ENCODE measurements at regions not wholly inside any gene's neighbourhood (a gene's known extent, or its start where the extent isn't known, plus 50 kb on each side); places are given as distances from the start of the nearest gene placed in this dataset.

DNA sequence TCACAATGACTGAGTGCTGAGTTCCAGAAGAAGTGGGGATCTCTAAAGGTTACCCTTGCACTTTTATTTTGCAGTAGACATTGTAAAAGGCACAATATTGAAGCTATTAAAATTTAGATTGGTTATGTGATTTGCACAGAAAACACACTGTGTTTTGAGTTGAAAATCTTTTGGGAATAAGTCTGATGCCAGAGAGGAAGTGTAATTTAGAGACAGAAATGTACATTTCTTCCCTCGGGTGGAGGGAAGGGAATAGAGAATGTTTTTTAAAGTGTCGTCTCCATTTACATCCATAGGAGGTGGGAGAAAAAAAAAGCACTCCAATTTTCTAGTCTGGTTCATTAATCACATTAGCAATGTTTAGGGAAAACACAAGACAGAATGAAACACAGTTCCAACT is 465.8 kb downstream of the OLFM4 start:
- DNase-seq (ENCODE audit: low read depth, low spot score), result no peak
- Histone ChIP-seq H3K9me3 (ENCODE audit: control insufficient read depth, insufficient read depth, low read length) (peaks cover 3% of the 10 kb centered on the region; the same call in 1 of the 2 replicates), H3K4me3 (ENCODE audit: low read depth, low read length) (no peak overlapping the region), H3K27me3 (ENCODE audit: control insufficient read depth, insufficient read depth, low read length) (no peaks in the 10 kb centered on the region), H3K27ac (ENCODE audit: low read depth, low read length) (no peak overlapping the region)
- POLR2A ChIA-PET, result no interaction called here
- TF ChIP-seq, protein P1, sequence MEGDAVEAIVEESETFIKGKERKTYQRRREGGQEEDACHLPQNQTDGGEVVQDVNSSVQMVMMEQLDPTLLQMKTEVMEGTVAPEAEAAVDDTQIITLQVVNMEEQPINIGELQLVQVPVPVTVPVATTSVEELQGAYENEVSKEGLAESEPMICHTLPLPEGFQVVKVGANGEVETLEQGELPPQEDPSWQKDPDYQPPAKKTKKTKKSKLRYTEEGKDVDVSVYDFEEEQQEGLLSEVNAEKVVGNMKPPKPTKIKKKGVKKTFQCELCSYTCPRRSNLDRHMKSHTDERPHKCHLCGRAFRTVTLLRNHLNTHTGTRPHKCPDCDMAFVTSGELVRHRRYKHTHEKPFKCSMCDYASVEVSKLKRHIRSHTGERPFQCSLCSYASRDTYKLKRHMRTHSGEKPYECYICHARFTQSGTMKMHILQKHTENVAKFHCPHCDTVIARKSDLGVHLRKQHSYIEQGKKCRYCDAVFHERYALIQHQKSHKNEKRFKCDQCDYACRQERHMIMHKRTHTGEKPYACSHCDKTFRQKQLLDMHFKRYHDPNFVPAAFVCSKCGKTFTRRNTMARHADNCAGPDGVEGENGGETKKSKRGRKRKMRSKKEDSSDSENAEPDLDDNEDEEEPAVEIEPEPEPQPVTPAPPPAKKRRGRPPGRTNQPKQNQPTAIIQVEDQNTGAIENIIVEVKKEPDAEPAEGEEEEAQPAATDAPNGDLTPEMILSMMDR (IDR thresholded peaks at IDR 0.05; ENCODE audit: low read depth, low read length), result no peak
- CTCF ChIA-PET, result no interaction called here

DNA sequence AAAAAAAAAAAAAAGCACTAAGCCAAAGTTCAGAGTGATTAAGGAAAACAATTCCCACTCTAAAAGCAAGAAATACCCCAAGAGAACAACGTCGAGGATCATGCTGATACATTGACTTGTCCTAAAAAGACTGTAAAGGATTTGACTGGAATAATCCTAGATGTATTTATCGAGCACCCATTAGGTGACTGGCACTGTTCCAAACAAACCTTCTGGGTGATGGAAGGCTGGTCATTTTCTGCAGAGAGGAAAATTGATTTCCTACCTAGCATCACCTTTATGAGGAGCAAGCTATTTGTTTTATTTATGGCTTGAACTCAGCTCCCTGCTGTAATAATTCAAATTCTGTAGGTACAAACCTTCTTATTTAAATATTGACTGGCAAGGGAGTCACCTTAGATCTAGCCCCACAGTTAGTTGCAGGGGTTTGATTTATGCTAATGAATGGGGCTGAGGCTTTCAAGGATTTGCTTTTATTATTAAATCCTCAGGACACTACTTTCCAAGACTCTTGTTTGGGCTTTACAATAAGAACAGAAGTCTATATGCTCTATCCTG is 471.0 kb downstream of the OLFM4 start:
- Histone ChIP-seq H3K27me3 (ENCODE audit: control insufficient read depth, insufficient read depth, low read length) (no peaks in the 10 kb centered on the region), H3K4me3 (ENCODE audit: low read depth, low read length) (no peak overlapping the region), H3K9me3 (ENCODE audit: control insufficient read depth, insufficient read depth, low read length) (peaks cover 3% of the 10 kb centered on the region; the same call in 1 of the 2 replicates), H3K27ac (ENCODE audit: low read depth, low read length) (no peak overlapping the region)
- ChIA-PET CTCF (no interaction called here), POLR2A (no interaction called here)
- TF ChIP-seq, protein P1 (IDR thresholded peaks at IDR 0.05; ENCODE audit: low read depth, low read length), result no peak
- DNase-seq (ENCODE audit: low read depth, low spot score), result no peak

DNA sequence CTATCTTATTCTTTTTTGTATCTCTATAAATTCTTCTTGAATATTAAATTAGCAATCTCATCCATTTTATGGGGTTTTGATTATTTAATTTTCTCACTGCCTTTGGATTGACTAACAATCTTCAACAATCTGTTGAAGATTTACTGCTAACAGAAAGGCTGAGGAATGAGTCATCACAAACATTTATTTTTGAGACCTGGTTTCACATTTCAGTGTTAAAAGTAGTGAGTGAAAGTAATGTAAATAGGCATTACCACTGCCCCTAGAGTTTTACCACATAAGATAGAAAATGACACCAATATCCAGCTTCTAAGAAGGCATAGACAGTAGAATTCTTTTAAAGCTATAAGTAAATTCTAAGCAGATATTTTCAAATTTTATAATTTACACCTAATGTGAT is 472.8 kb downstream of the OLFM4 start:
- TF ChIP-seq, protein P1 (IDR thresholded peaks at IDR 0.05; ENCODE audit: low read depth, low read length), result no peak
- Histone ChIP-seq H3K27ac (ENCODE audit: low read depth, low read length) (no peak overlapping the region), H3K27me3 (ENCODE audit: control insufficient read depth, insufficient read depth, low read length) (no peaks in the 10 kb centered on the region), H3K9me3 (ENCODE audit: control insufficient read depth, insufficient read depth, low read length) (peaks cover 3% of the 10 kb centered on the region; the same call in 1 of the 2 replicates), H3K4me3 (ENCODE audit: low read depth, low read length) (no peak overlapping the region)
- POLR2A ChIA-PET, result no interaction called here
- CTCF ChIA-PET, result interaction anchor here (0.6 kb wide), 1 partner anchor 852 kb away, joined by 4 read pairs; no protein-coding TSS in a partner anchor
- no peak for DNase-seq (ENCODE audit: low read depth, low spot score)

DNA sequence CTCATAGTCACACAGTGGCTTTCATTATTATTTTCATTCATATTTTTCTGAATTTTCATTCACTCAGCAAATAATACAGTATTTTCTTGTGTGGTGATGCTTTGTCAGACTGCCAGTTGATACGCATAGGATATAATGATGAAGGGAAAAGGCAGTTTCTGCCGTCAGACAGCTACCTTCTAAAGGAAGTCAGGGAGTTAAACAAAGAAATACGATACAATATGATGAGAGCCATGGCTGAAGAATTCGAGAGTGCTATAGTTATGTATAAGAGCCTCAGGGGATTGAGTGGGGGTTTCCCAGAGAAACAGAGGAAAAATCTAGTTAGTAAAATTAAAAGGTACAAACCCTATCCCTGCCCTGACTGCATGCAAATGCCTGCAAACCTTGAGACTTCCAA is 479.1 kb downstream of the OLFM4 start:
- no peak overlapping the region for H3K27ac ChIP-seq (ENCODE audit: low read depth, low read length)
- no peaks in the 10 kb centered on the region for H3K9me3 ChIP-seq (ENCODE audit: control insufficient read depth, insufficient read depth, low read length)
- POLR2A ChIA-PET, result no interaction called here
- H3K27me3 ChIP-seq (ENCODE audit: control insufficient read depth, insufficient read depth, low read length), result no peaks in the 10 kb centered on the region
- no peak overlapping the region for H3K4me3 ChIP-seq (ENCODE audit: low read depth, low read length)
- no peak for DNase-seq (ENCODE audit: low read depth, low spot score)
- TF ChIP-seq, protein P1 (IDR thresholded peaks at IDR 0.05; ENCODE audit: low read depth, low read length), result no peak
- CTCF ChIA-PET, result no interaction called here

DNA sequence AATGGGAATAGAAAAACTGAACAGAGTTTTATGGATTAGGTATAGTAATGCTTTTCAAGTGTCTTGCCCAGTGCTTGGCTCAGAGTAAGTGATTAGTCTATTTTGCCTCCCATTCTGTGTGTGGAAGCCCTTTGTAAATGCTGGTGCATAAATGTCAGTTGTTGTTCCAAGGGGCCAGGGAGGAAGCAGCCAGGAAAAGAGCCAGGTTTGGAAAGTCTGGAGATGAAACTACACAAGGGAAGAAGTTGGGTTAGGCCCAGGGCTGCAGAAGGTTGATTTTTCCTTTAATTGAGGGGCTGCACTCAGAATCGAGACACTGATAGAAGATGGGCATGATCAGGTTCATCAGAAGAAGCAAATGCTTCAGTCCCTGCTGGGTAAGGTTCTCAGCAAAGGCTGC is 484.0 kb downstream of the OLFM4 start:
- CTCF ChIA-PET, result no interaction called here

More for the DNA sequence above, 484.0 kb downstream of the OLFM4 start:
- POLR2A ChIA-PET, result no interaction called here
- H3K4me3 ChIP-seq (ENCODE audit: low read depth, low read length), result no peak overlapping the region
- H3K27ac ChIP-seq (ENCODE audit: low read depth, low read length), result no peak overlapping the region
- TF ChIP-seq, protein P1 (IDR thresholded peaks at IDR 0.05; ENCODE audit: low read depth, low read length), result no peak
- no peak for DNase-seq (ENCODE audit: low read depth, low spot score)
- no peaks in the 10 kb centered on the region for H3K27me3 ChIP-seq (ENCODE audit: control insufficient read depth, insufficient read depth, low read length)
- peaks cover 6% of the 10 kb centered on the region; the same call in 1 of the 2 replicates for H3K9me3 ChIP-seq (ENCODE audit: control insufficient read depth, insufficient read depth, low read length)

All from AG04450 (cell line).